K562 (cell line): ENCODE measurements at regions not wholly inside any gene's neighbourhood (a gene's known extent, or its start where the extent isn't known, plus 50 kb on each side); places are given as distances from the start of the nearest gene placed in this dataset.

Source experiments
- ATAC-seq: fragments of 200-7000 bp; cut with Tn5 transposase; 3 replicates; pipeline ENCODE4 v1.9.1; 2020; ENCODE audit warnings: moderate library complexity
- BruUV-seq: library from RNA; stranded (reverse); fragments of 400-500 nt; replicated peaks from 2 replicates; lab custom pipeline; 2021; lab: Mats Ljungman, UMichigan
- CTCF ChIA-PET: fragments of 300-600 bp; formaldehyde crosslinking; extraction: SDS; loops from one replicate; lab custom pipeline; 2021; ENCODE audit warnings: low intra/inter-chr PET ratio; lab: Yijun Ruan, JAX
- POLR2A ChIA-PET: fragments of 300-600, 350-650 bp; sonication (Branson Sonifier 250); formaldehyde crosslinking; extraction: SDS; loops from one replicate; lab custom pipeline; 2021; ENCODE audit warnings: antibody characterized with exemption, inconsistent platforms; lab: Yijun Ruan, JAX
- DNase-seq, 4 experiments: peaks; one replicate each; pipeline versions ENCODE4 v3.0.0 to v3.0.0-alpha.2; 2011 to 2018; ENCODE audit warnings: low spot score in 3 of 4, mixed read lengths in 3 of 4; ENCODE audit errors: extremely low read depth in 1 of 4
- FAIRE-seq: peaks from 2 replicates; lab custom pipeline; 2011; peaks lifted over from hg19 to GRCh38; lab: Jason Lieb, UNC
- H2AFZ ChIP-seq: 2 replicates; pipeline ENCODE4 v1.6.0; 2011; ENCODE audit warnings: low read depth, low read length, control low read depth, inconsistent platforms
- H3K27ac ChIP-seq: fragments of 200-600 bp; 3 replicates; pipeline ENCODE4 v1.8.0; 2011; ENCODE audit warnings: low read depth, mild to moderate bottlenecking, control low read depth, inconsistent platforms, low read length, moderate library complexity, mixed read lengths; ENCODE audit errors: extremely low read depth
- H3K27me3 ChIP-seq, 2 experiments: fragments of 300-600 bp in 1 of 2; 2 replicates in 1 of 2; 3 replicates in 1 of 2; pipeline versions ENCODE4 v1.6.0 to v1.8.0; 2011; ENCODE audit warnings: inconsistent platforms in 2 of 2, low read length in 2 of 2, mild to moderate bottlenecking in 1 of 2, mixed read lengths in 1 of 2, moderate library complexity in 1 of 2; ENCODE audit not compliant: control insufficient read depth in 2 of 2, insufficient read depth in 2 of 2
- H3K36me3 ChIP-seq: fragments of 300-600 bp; 3 replicates; pipeline ENCODE4 v1.8.0; 2011; ENCODE audit warnings: mild to moderate bottlenecking, low read length, inconsistent platforms; ENCODE audit not compliant: control insufficient read depth, insufficient read depth
- H3K4me1 ChIP-seq, 2 experiments: fragments of 200-600 bp in 1 of 2; replicated peaks in 1 of 2; 2 replicates in 1 of 2; 3 replicates in 1 of 2; pipeline versions ENCODE4 v1.5.1 to v1.8.0; 2011; ENCODE audit warnings: inconsistent platforms in 2 of 2, low read length in 2 of 2, mild to moderate bottlenecking in 1 of 2, mixed read lengths in 1 of 2, moderate library complexity in 1 of 2; ENCODE audit not compliant: control insufficient read depth in 2 of 2, insufficient read depth in 2 of 2
- H3K4me2 ChIP-seq: 2 replicates; pipeline ENCODE4 v1.6.1; 2011; ENCODE audit warnings: low read length, control low read depth, inconsistent platforms, mixed read lengths; ENCODE audit not compliant: insufficient read depth
- H3K4me3 ChIP-seq: fragments of 200-600 bp; sonication (generic), shearing (Covaris generic); 2 replicates; pipeline ENCODE4 v1.5.1; 2016; ENCODE audit warnings: control low read depth, inconsistent platforms
- H3K79me2 ChIP-seq: fragments of 200-600 bp; 3 replicates; pipeline ENCODE4 v1.8.0; 2011; ENCODE audit warnings: low read length, inconsistent platforms; ENCODE audit not compliant: control insufficient read depth, insufficient read depth
- H3K9ac ChIP-seq, 2 experiments: 2 replicates each; pipeline versions ENCODE4 v1.6.0 to v1.6.1; 2011; ENCODE audit warnings: low read depth in 2 of 2, low read length in 2 of 2, control low read depth in 1 of 2, inconsistent platforms in 1 of 2, mild to moderate bottlenecking in 1 of 2, mixed read lengths in 1 of 2; ENCODE audit not compliant: insufficient read depth in 1 of 2
- H3K9me1 ChIP-seq: one replicate; pipeline ENCODE4 v1.6.0; 2011; ENCODE audit warnings: inconsistent platforms, mild to moderate bottlenecking, low read length, moderate library complexity; ENCODE audit not compliant: control insufficient read depth, insufficient read depth
- H3K9me3 ChIP-seq: replicated peaks from 2 replicates; pipeline ENCODE4 v1.5.1; 2011; ENCODE audit warnings: low read depth, low read length, inconsistent platforms; ENCODE audit not compliant: control insufficient read depth, insufficient read depth
- H4K20me1 ChIP-seq: replicated peaks from 2 replicates; pipeline ENCODE4 v1.6.1; 2011; ENCODE audit warnings: low read length, inconsistent platforms, mixed read lengths; ENCODE audit not compliant: control insufficient read depth, insufficient read depth
- CEBPB ChIP-seq: fragments of 450-650 bp; IDR thresholded peaks from 2 replicates; pipeline ENCODE4 v1.6.1; 2016; ENCODE audit warnings: missing genetic modification characterization, missing compliant biosample characterization
- FIP1L1 ChIP-seq: fragments of 200-400 bp; formaldehyde crosslinking; IDR thresholded peaks from 2 replicates; pipeline ENCODE4 v1.6.1; 2018; ENCODE audit warnings: mild to moderate bottlenecking, low read depth, low read length; ENCODE audit not compliant: poor library complexity, severe bottlenecking
- FOXA1 ChIP-seq: fragments of 450-650 bp; IDR thresholded peaks from 2 replicates; pipeline ENCODE4 v1.6.1; 2016; ENCODE audit warnings: mild to moderate bottlenecking, borderline replicate concordance
- HNRNPK ChIP-seq: fragments of 200-400 bp; formaldehyde crosslinking; IDR thresholded peaks from one replicate; pipeline ENCODE4 v1.6.1; 2018; ENCODE audit warnings: mild to moderate bottlenecking, low read depth, low read length; ENCODE audit not compliant: poor library complexity, severe bottlenecking
- NFE2 ChIP-seq: IDR thresholded peaks from 2 replicates; pipeline ENCODE4 v1.6.1; 2014; ENCODE audit warnings: antibody characterized with exemption, low read depth
- NR1H2 ChIP-seq: sonication (generic); formaldehyde crosslinking; IDR thresholded peaks from 2 replicates; pipeline ENCODE4 v1.4.0; 2020; ENCODE audit warnings: mild to moderate bottlenecking, missing genetic modification reagents
- ZEB2 ChIP-seq: fragments of 450-650 bp; IDR thresholded peaks from 2 replicates; pipeline ENCODE4 v1.6.1; 2016
- ZNF384 ChIP-seq: IDR thresholded peaks from 2 replicates; pipeline ENCODE4 v1.6.1; 2012; ENCODE audit warnings: low read depth, low read length, improper control_type of control experiment
- ZNF766 ChIP-seq: fragments of 200-800 bp; sonication (Bioruptor generic); conservative IDR thresholded peaks from 2 replicates; pipeline ENCODE4 v1.6.1; 2016; ENCODE audit warnings: missing genetic modification characterization, missing compliant biosample characterization
- WGBS: fragments of 100-300 bp; shearing (Covaris generic); methylation state at CpG from one replicate; pipeline ENCODE4 v1.1.6; 2016; ENCODE audit warnings: low coverage, mixed read lengths; ENCODE audit not compliant: insufficient coverage; ENCODE audit errors: missing lambda C conversion rate; 5-methylcytosine and 5-hydroxymethylcytosine counted together
- in situ Hi-C: fragments of 300-500 bp; cut with MboI; formaldehyde crosslinking; loops from 4 replicates; pipeline ENCODE4 v1.15.0; 2018; ENCODE audit warnings: inconsistent platforms, mixed read lengths
- intact Hi-C: fragments of 100-400 bp; cut with micrococcal nuclease; formaldehyde crosslinking; loops from 2 replicates; pipeline ENCODE4 v1.14.2; 2022
- TF ChIP-seq, protein P1 (sequence below): sonication (generic); formaldehyde crosslinking; IDR thresholded peaks from 2 replicates; pipeline ENCODE4 v1.8.0; 2022; ENCODE audit warnings: mild to moderate bottlenecking, missing genetic modification reagents
- TF ChIP-seq, protein P2 (sequence below): sonication (generic); formaldehyde crosslinking; IDR thresholded peaks from 2 replicates; pipeline ENCODE4 v1.8.0; 2022; ENCODE audit warnings: mild to moderate bottlenecking, missing genetic modification reagents, borderline replicate concordance
- TF ChIP-seq, protein P3 (sequence below): fragments of 200-400 bp; formaldehyde crosslinking; IDR thresholded peaks from 2 replicates; pipeline ENCODE4 v1.6.1; 2017; ENCODE audit warnings: mild to moderate bottlenecking, low read depth, low read length, moderate library complexity

DNA sequence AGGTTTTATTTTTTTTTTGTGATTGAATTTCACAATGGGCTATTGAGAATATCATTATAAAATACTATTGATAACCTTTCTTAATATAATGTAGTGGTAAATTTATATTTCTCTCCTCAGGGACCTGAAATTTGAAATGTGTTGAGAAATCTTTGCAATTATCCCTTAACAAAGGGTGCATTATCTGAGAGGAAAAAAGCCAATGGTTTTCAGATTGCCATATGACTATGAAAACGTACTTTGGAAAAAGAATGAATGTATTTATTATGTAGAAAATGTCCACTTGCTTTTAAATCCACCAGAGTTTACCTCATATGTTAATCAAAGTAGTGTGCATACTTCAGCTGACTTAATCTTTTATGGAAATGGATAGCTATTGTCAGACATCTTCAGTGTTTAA lies 441.1 kb downstream of the AMY1C start:
- H3K79me2 ChIP-seq = no peaks in the 10 kb centered on the region
- DNase-seq (no peak), FAIRE-seq (no peak), ATAC-seq (no peak)
- intact Hi-C loops = no loop called here
- no peaks in the 10 kb centered on the region for H3K9me1 ChIP-seq
- WGBS = 0% methylated on average over 1 of the region's 1 CpG
- TF ChIP-seq FIP1L1 (no peak), FOXA1 (no peak), CEBPB (no peak)
- H3K27me3 ChIP-seq = no peaks in the 10 kb centered on the region
- H2AFZ ChIP-seq = no peak overlapping the region
- ChIA-PET POLR2A (no interaction called here), CTCF (no interaction called here)
- no peak overlapping the region for H3K4me3 ChIP-seq
- no peak overlapping the region for H3K4me2 ChIP-seq
- no peaks in the 10 kb centered on the region for H4K20me1 ChIP-seq
- no peaks in the 10 kb centered on the region for H3K36me3 ChIP-seq
- H3K9ac ChIP-seq = no peak overlapping the region
- no peaks in the 10 kb centered on the region for H3K9me3 ChIP-seq
- in situ Hi-C loops = no loop called here
- BruUV-seq = no TSS peak
- no peaks in the 10 kb centered on the region for H3K4me1 ChIP-seq
- H3K27ac ChIP-seq = no peak overlapping the region

DNA sequence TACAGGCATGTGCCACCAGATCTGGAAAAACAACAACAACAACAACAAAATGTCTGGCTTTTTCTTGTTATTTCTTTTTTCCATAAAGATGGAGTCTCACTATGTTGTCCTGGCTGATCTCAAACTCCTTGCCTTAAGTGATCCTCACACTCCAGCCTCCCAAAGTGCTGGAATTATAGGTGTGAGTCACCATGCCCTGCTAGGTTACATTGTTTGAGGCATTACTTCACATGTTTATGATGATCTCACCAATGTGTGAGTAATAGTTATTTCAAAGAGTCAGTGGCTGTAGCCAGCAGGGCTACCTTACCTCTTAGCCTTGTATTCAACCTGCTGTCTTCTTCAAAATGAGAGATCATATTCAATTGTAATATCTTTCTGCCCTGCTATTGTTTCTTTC lies 445.7 kb downstream of the AMY1C start:
- POLR2A ChIA-PET = no interaction called here
- H3K9me1 ChIP-seq = no peaks in the 10 kb centered on the region
- in situ Hi-C loops = no loop called here
- H4K20me1 ChIP-seq = no peaks in the 10 kb centered on the region
- no peaks in the 10 kb centered on the region for H3K9me3 ChIP-seq
- DNase-seq (no peak), ATAC-seq (no peak), FAIRE-seq (no peak)
- no peaks in the 10 kb centered on the region for H3K4me1 ChIP-seq
- intact Hi-C loops = no loop called here
- no peaks in the 10 kb centered on the region for H3K36me3 ChIP-seq
- H3K79me2 ChIP-seq = no peaks in the 10 kb centered on the region
- H3K27ac ChIP-seq = no peak overlapping the region
- no peak overlapping the region for H2AFZ ChIP-seq
- no peak overlapping the region for H3K4me3 ChIP-seq
- H3K27me3 ChIP-seq = no peaks in the 10 kb centered on the region
- H3K9ac ChIP-seq = no peak overlapping the region
- CTCF ChIA-PET = no interaction called here
- no peak overlapping the region for H3K4me2 ChIP-seq
- BruUV-seq = no TSS peak
- TF ChIP-seq, protein P1, sequence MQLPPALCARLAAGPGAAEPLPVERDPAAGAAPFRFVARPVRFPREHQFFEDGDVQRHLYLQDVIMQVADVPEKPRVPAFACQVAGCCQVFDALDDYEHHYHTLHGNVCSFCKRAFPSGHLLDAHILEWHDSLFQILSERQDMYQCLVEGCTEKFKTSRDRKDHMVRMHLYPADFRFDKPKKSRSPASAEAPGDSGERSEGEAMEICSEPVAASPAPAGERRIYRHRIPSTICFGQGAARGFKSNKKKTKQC (CRISPR knock-in tag) = no peak
- TF ChIP-seq ZEB2 = no peak
- TF ChIP-seq, protein P2, sequence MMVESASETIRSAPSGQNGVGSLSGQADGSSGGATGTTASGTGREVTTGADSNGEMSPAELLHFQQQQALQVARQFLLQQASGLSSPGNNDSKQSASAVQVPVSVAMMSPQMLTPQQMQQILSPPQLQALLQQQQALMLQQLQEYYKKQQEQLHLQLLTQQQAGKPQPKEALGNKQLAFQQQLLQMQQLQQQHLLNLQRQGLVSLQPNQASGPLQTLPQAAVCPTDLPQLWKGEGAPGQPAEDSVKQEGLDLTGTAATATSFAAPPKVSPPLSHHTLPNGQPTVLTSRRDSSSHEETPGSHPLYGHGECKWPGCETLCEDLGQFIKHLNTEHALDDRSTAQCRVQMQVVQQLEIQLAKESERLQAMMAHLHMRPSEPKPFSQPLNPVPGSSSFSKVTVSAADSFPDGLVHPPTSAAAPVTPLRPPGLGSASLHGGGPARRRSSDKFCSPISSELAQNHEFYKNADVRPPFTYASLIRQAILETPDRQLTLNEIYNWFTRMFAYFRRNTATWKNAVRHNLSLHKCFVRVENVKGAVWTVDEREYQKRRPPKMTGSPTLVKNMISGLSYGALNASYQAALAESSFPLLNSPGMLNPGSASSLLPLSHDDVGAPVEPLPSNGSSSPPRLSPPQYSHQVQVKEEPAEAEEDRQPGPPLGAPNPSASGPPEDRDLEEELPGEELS = no peak
- no peak for TF ChIP-seq ZNF384
- TF ChIP-seq NR1H2 (CRISPR knock-in tag) = no peak
- no peak for TF ChIP-seq ZNF766 (CRISPR knock-in tag)
- TF ChIP-seq, protein P3, sequence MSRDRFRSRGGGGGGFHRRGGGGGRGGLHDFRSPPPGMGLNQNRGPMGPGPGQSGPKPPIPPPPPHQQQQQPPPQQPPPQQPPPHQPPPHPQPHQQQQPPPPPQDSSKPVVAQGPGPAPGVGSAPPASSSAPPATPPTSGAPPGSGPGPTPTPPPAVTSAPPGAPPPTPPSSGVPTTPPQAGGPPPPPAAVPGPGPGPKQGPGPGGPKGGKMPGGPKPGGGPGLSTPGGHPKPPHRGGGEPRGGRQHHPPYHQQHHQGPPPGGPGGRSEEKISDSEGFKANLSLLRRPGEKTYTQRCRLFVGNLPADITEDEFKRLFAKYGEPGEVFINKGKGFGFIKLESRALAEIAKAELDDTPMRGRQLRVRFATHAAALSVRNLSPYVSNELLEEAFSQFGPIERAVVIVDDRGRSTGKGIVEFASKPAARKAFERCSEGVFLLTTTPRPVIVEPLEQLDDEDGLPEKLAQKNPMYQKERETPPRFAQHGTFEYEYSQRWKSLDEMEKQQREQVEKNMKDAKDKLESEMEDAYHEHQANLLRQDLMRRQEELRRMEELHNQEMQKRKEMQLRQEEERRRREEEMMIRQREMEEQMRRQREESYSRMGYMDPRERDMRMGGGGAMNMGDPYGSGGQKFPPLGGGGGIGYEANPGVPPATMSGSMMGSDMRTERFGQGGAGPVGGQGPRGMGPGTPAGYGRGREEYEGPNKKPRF = no peak
- TF ChIP-seq HNRNPK = no peak
- TF ChIP-seq NFE2 = no peak
